Stimulated activated effector memory CD8-positive, alpha-beta T cell treated with anti-CD3 and anti-CD28 coated beads, Interleukin-12 subunit alpha, Interleukin-12 subunit beta, amount 100 ng/mL, for 72 hours (primary cell): ENCODE measurements at regions not wholly inside any gene's neighbourhood (a gene's known extent, or its start where the extent isn't known, plus 50 kb on each side); places are given as distances from the start of the nearest gene placed in this dataset.
"Not testable (repeated sequence)": the region's sequence is repeated elsewhere in the genome, so short reads cannot be mapped to it uniquely, and the experiment has no call there.

Source experiments
- ATAC-seq: fragments of 150-1000 bp; cut with Tn5 transposase; 2 replicates; pipeline ENCODE4 v1.10.0; 2021
- DNase-seq, 2 donors: peaks; one replicate each; pipeline ENCODE4 v3.0.0; 2021 to 2022; ENCODE audit warnings: low spot score in 2 of 2
- H3K27ac Mint-ChIP-seq: one replicate; pipeline ENCODE4 v1.8.0; 2022; ENCODE audit warnings: mild to moderate bottlenecking, mixed read lengths
- H3K36me3 Mint-ChIP-seq: one replicate; pipeline ENCODE4 v1.8.0; 2022; ENCODE audit warnings: mild to moderate bottlenecking, mixed read lengths
- H3K4me1 Mint-ChIP-seq: one replicate; pipeline ENCODE4 v1.8.0; 2022; ENCODE audit warnings: mixed read lengths
- H3K4me3 Mint-ChIP-seq: one replicate; pipeline ENCODE4 v1.8.0; 2022; ENCODE audit warnings: mild to moderate bottlenecking, mixed read lengths
- H3K9me3 Mint-ChIP-seq: one replicate; pipeline ENCODE4 v1.8.0; 2022; ENCODE audit warnings: mixed read lengths

GRCh38 chr5:116976767-116977166 is 402.1 kb upstream of the SEMA6A start:
- ATAC-seq (no peak), DNase-seq (no peak)
- Mint-ChIP-seq H3K36me3 (no peaks in the 10 kb centered on the region), H3K4me1 (no peaks in the 10 kb centered on the region), H3K9me3 (peaks cover 6% of the 10 kb centered on the region), H3K27ac (no peak overlapping the region), H3K4me3 (no peak overlapping the region)

GRCh38 chr5:116971131-116971530 is 396.5 kb upstream of the SEMA6A start:
- Mint-ChIP-seq H3K4me1 (no peaks in the 10 kb centered on the region), H3K36me3 (no peaks in the 10 kb centered on the region), H3K27ac (no peak overlapping the region), H3K9me3 (peaks cover 10% of the 10 kb centered on the region), H3K4me3 (no peak overlapping the region)
- ATAC-seq: no peak
- DNase-seq: no peak

GRCh38 chr5:116970318-116970717 is 395.7 kb upstream of the SEMA6A start:
- H3K4me1 Mint-ChIP-seq: no peaks in the 10 kb centered on the region

GRCh38 chr5:116964438-116964837 is 389.8 kb upstream of the SEMA6A start:
- no peak for ATAC-seq
- peaks cover 9% of the 10 kb centered on the region for H3K9me3 Mint-ChIP-seq
- no peaks in the 10 kb centered on the region for H3K36me3 Mint-ChIP-seq
- no peak for DNase-seq
- no peak overlapping the region for H3K27ac Mint-ChIP-seq
- no peak overlapping the region for H3K4me3 Mint-ChIP-seq
- H3K4me1 Mint-ChIP-seq: no peaks in the 10 kb centered on the region

More at GRCh38 chr5:116970318-116970717, 395.7 kb upstream of the SEMA6A start:
- Mint-ChIP-seq H3K4me3 (no peak overlapping the region), H3K36me3 (no peaks in the 10 kb centered on the region), H3K9me3 (peaks cover 12% of the 10 kb centered on the region), H3K27ac (no peak overlapping the region)
- no peak for DNase-seq
- ATAC-seq: no peak

GRCh38 chr5:116961021-116961420 is 386.4 kb upstream of the SEMA6A start:
- H3K9me3 Mint-ChIP-seq: peaks cover 4% of the 10 kb centered on the region

GRCh38 chr5:116959843-116960242 is 385.2 kb upstream of the SEMA6A start:
- Mint-ChIP-seq H3K4me1 (no peaks in the 10 kb centered on the region), H3K27ac (no peak overlapping the region), H3K36me3 (no peaks in the 10 kb centered on the region), H3K9me3 (no peaks in the 10 kb centered on the region), H3K4me3 (no peak overlapping the region)
- ATAC-seq (no peak), DNase-seq (no peak)

More at GRCh38 chr5:116961021-116961420, 386.4 kb upstream of the SEMA6A start:
- H3K4me1 Mint-ChIP-seq: no peaks in the 10 kb centered on the region
- no peak overlapping the region for H3K27ac Mint-ChIP-seq
- H3K36me3 Mint-ChIP-seq: no peaks in the 10 kb centered on the region
- DNase-seq (no peak), ATAC-seq (no peak)
- H3K4me3 Mint-ChIP-seq: no peak overlapping the region

- no peak for ATAC-seq
- Mint-ChIP-seq H3K4me3 (no peak overlapping the region), H3K4me1 (no peaks in the 10 kb centered on the region), H3K36me3 (no peaks in the 10 kb centered on the region), H3K27ac (no peak overlapping the region), H3K9me3 (no peaks in the 10 kb centered on the region)
- DNase-seq: no peak
Measured at GRCh38 chr5:116953251-116953930, 378.8 kb upstream of the SEMA6A start.

- Mint-ChIP-seq H3K4me3 (no peak overlapping the region), H3K4me1 (no peaks in the 10 kb centered on the region), H3K36me3 (no peaks in the 10 kb centered on the region), H3K9me3 (no peaks in the 10 kb centered on the region), H3K27ac (no peak overlapping the region)
- no peak for DNase-seq
- ATAC-seq: no peak
Measured at GRCh38 chr5:116951219-116951618, 376.6 kb upstream of the SEMA6A start.

- Mint-ChIP-seq H3K9me3 (peaks cover 4% of the 10 kb centered on the region), H3K27ac (no peak overlapping the region), H3K4me1 (no peaks in the 10 kb centered on the region), H3K4me3 (no peak overlapping the region), H3K36me3 (no peaks in the 10 kb centered on the region)
- ATAC-seq (peak; percentile 83), DNase-seq (peak; percentile 29 to 65)
Measured at GRCh38 chr5:116947691-116948528, 373.3 kb upstream of the SEMA6A start.

DNA sequence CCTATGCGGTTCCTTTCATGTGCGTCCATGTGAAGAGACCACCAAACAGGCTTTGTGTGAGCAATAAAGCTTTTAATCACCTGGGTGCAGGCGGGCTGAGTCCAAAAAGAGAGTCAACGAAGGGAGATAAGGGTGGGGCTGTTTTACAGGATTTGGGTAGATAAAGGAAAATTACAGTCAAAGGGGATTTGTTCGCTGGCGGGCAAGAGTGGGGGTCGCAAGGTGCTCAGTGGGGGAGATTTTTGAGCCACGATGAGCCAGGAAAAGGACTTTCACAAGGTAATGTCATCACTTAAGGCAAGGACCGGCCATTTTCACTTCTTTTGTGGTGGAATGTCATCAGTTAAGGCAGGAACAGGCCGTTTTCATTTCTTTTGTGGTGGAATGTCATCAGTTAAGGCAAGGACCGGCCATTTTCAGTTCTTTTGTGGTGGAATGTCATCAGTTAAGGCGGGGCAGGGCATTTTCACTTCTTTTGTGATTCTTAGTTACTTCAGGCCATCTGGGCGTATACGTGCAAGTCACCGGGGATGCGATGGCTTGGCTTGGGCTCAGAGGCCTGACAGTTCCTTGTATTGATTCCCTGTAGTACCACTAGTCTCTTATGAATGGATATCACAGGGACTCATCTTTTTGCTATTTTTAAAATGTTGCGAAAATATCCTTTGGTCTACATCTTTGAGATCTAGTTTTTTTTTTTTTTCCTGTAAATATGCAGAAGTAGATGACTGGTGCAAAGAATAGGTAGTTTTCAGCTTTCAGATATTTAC is 371.2 kb upstream of the SEMA6A start:
- DNase-seq, H3K36me3 Mint-ChIP-seq, ATAC-seq, H3K27ac Mint-ChIP-seq, H3K4me3 Mint-ChIP-seq, H3K4me1 Mint-ChIP-seq, H3K9me3 Mint-ChIP-seq: not testable (repeated sequence)

DNA sequence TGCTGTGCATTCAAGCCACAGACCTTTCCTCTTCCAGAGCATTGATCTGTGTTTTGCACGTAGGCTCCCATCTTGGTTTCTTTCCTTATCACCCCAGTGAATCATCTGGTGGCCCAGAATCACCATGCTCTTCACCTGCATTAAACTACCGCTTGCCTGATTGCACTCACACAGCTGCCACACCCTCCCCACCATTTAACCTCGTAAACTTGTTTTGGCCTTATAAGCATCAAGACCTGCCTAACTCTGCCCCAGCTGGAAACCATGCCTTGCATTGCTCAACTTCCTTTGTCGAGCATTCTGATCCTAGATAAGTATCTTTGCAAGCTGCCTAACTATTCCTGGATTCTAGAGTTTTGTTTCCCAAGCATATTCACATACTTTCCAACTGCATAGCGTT is 369.6 kb upstream of the SEMA6A start:
- Mint-ChIP-seq H3K4me3 (no peak overlapping the region), H3K9me3 (peaks cover 4% of the 10 kb centered on the region), H3K36me3 (no peaks in the 10 kb centered on the region), H3K27ac (no peak overlapping the region), H3K4me1 (no peaks in the 10 kb centered on the region)
- ATAC-seq: no peak
- no peak for DNase-seq

- DNase-seq (no peak), ATAC-seq (no peak)
- no peak overlapping the region for H3K27ac Mint-ChIP-seq
- peaks cover 4% of the 10 kb centered on the region for H3K9me3 Mint-ChIP-seq
- H3K4me1 Mint-ChIP-seq: no peaks in the 10 kb centered on the region
- H3K36me3 Mint-ChIP-seq: no peaks in the 10 kb centered on the region
- no peak overlapping the region for H3K4me3 Mint-ChIP-seq
Measured at GRCh38 chr5:116942622-116943021, 368.0 kb upstream of the SEMA6A start.

- H3K4me1 Mint-ChIP-seq: no peaks in the 10 kb centered on the region
- no peak for DNase-seq
- ATAC-seq: no peak
- H3K9me3 Mint-ChIP-seq: no peaks in the 10 kb centered on the region
- no peak overlapping the region for H3K27ac Mint-ChIP-seq
- H3K4me3 Mint-ChIP-seq: no peak overlapping the region
- H3K36me3 Mint-ChIP-seq: no peaks in the 10 kb centered on the region
Measured at GRCh38 chr5:116939641-116940040, 365.0 kb upstream of the SEMA6A start.

DNA sequence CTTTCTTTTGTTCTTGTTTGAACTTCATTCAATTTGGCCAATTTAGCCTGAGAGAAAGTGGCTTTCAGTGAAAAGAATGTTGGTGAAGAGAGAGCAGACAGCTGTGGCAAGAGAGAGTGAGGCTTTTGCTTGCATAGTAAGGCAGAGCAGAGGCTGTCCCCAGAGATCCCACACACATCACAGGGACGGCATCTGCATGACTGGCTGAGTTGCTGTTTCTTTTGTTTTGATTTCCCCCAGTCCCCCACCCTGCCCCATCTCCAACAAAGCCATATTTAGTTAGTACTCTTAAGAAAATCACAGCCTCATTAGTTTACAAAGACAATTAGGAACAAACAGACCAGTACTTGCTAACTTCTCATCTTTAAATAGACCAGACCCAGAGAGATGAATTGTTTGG is 363.9 kb upstream of the SEMA6A start:
- H3K4me1 Mint-ChIP-seq: no peaks in the 10 kb centered on the region
- H3K36me3 Mint-ChIP-seq: no peaks in the 10 kb centered on the region
- no peak overlapping the region for H3K27ac Mint-ChIP-seq
- H3K4me3 Mint-ChIP-seq: no peak overlapping the region
- DNase-seq: no peak
- no peak for ATAC-seq
- no peaks in the 10 kb centered on the region for H3K9me3 Mint-ChIP-seq

- H3K4me3 Mint-ChIP-seq: no peak overlapping the region
- no peaks in the 10 kb centered on the region for H3K36me3 Mint-ChIP-seq
- H3K4me1 Mint-ChIP-seq: no peaks in the 10 kb centered on the region
- no peak for ATAC-seq
- H3K9me3 Mint-ChIP-seq: no peaks in the 10 kb centered on the region
- DNase-seq: no peak
- no peak overlapping the region for H3K27ac Mint-ChIP-seq
Measured at GRCh38 chr5:116935561-116936162, 361.0 kb upstream of the SEMA6A start.
